ENCODE measurements at regions not wholly inside any gene's neighbourhood (a gene's known extent, or its start where the extent isn't known, plus 50 kb on each side); places are given as distances from the start of the nearest gene placed in this dataset.

- Mint-ChIP-seq H3K4me1 (no peaks in the 10 kb centered on the region), H3K27ac (no peak overlapping the region), H3K4me3 (no peak overlapping the region), H3K27me3 (ENCODE audit: insufficient read depth, low read depth) (no peaks in the 10 kb centered on the region), H3K36me3 (no peaks in the 10 kb centered on the region), H3K9me3 (no peaks in the 10 kb centered on the region)
- Histone ChIP-seq H3K9me3 (ENCODE audit: low read depth) (no peaks in the 10 kb centered on the region), H3K79me2 (ENCODE audit: low read depth) (no peaks in the 10 kb centered on the region), H3K4me1 (no peaks in the 10 kb centered on the region), H2AFZ (replicated peaks) (no peak overlapping the region), H3K36me3 (no peaks in the 10 kb centered on the region), H3K27me3 (no peaks in the 10 kb centered on the region), H3F3A (ENCODE audit: low read depth) (no peaks in the 10 kb centered on the region), H3K9ac (no peak overlapping the region), H4K20me1 (ENCODE audit: low read depth) (no peaks in the 10 kb centered on the region), H3K4me3 (no peak overlapping the region), H3K4me2 (no peak overlapping the region), H3K27ac (no peak overlapping the region)
- TF ChIP-seq EZH2phosphoT487 (IDR thresholded peaks at IDR 0.05): no peak
- no peak for TF ChIP-seq EZH2 (IDR thresholded peaks at IDR 0.05)
- TF ChIP-seq CTCF (IDR thresholded peaks at IDR 0.05): no peak
- DNase-seq (ENCODE audit: low spot score): no peak
Observed at GRCh38 chr12:86601550-86602308, 345.5 kb upstream of the MGAT4C start.

- Mint-ChIP-seq H3K27me3 (ENCODE audit: insufficient read depth, low read depth) (no peaks in the 10 kb centered on the region), H3K27ac (no peak overlapping the region), H3K36me3 (no peaks in the 10 kb centered on the region), H3K4me1 (no peaks in the 10 kb centered on the region), H3K9me3 (no peaks in the 10 kb centered on the region), H3K4me3 (no peak overlapping the region)
- Histone ChIP-seq H3K27me3 (no peaks in the 10 kb centered on the region), H3K9me3 (ENCODE audit: low read depth) (no peaks in the 10 kb centered on the region), H3K4me3 (no peak overlapping the region), H3F3A (ENCODE audit: low read depth) (no peaks in the 10 kb centered on the region), H3K36me3 (no peaks in the 10 kb centered on the region), H3K79me2 (ENCODE audit: low read depth) (no peaks in the 10 kb centered on the region), H3K4me1 (no peaks in the 10 kb centered on the region), H4K20me1 (ENCODE audit: low read depth) (no peaks in the 10 kb centered on the region), H2AFZ (replicated peaks) (no peak overlapping the region), H3K4me2 (no peak overlapping the region), H3K9ac (no peak overlapping the region), H3K27ac (no peak overlapping the region)
- DNase-seq (ENCODE audit: low spot score): no peak
- TF ChIP-seq CTCF (IDR thresholded peaks at IDR 0.05): no peak
- TF ChIP-seq EZH2phosphoT487 (IDR thresholded peaks at IDR 0.05): no peak
- TF ChIP-seq EZH2 (IDR thresholded peaks at IDR 0.05): no peak
Observed at GRCh38 chr12:86600664-86601231, 344.6 kb upstream of the MGAT4C start.

GRCh38 chr12:86597431-86597830 lies 341.2 kb upstream of the MGAT4C start:
- DNase-seq (ENCODE audit: low spot score): no peak
- no peak overlapping the region for H3K4me3 Mint-ChIP-seq
- Histone ChIP-seq H4K20me1 (ENCODE audit: low read depth) (no peaks in the 10 kb centered on the region), H2AFZ (replicated peaks) (no peak overlapping the region), H3K4me3 (no peak overlapping the region), H3K79me2 (ENCODE audit: low read depth) (no peaks in the 10 kb centered on the region), H3F3A (ENCODE audit: low read depth) (no peaks in the 10 kb centered on the region), H3K4me2 (no peak overlapping the region), H3K9me3 (ENCODE audit: low read depth) (no peaks in the 10 kb centered on the region), H3K36me3 (no peaks in the 10 kb centered on the region), H3K27me3 (no peaks in the 10 kb centered on the region), H3K27ac (no peak overlapping the region), H3K4me1 (no peaks in the 10 kb centered on the region), H3K9ac (no peak overlapping the region)
- no peaks in the 10 kb centered on the region for H3K4me1 Mint-ChIP-seq
- no peaks in the 10 kb centered on the region for H3K36me3 Mint-ChIP-seq
- TF ChIP-seq CTCF (IDR thresholded peaks at IDR 0.05) (no peak), EZH2 (IDR thresholded peaks at IDR 0.05) (no peak), EZH2phosphoT487 (IDR thresholded peaks at IDR 0.05) (no peak)
- H3K27me3 Mint-ChIP-seq (ENCODE audit: insufficient read depth, low read depth): no peaks in the 10 kb centered on the region
- H3K9me3 Mint-ChIP-seq: no peaks in the 10 kb centered on the region
- H3K27ac Mint-ChIP-seq: no peak overlapping the region
